OCI-LY1 (cell line): ENCODE measurements at regions not wholly inside any gene's neighbourhood (a gene's known extent, or its start where the extent isn't known, plus 50 kb on each side); places are given as distances from the start of the nearest gene placed in this dataset.

Experiments
- CTCF ChIP-seq: fragments of 200-600 bp; sonication (generic), shearing (Covaris generic); IDR thresholded peaks from 2 replicates; pipeline ENCODE4 v1.5.1; 2017; ENCODE audit warnings: mild to moderate bottlenecking, antibody characterized with exemption, low read length, moderate library complexity, mixed read lengths
- EZH2 ChIP-seq: fragments of 200-600 bp; sonication (generic), shearing (Covaris generic); IDR thresholded peaks from 2 replicates; pipeline ENCODE4 v1.8.0; 2017; ENCODE audit warnings: borderline replicate concordance, mixed run types, mild to moderate bottlenecking, antibody characterized with exemption, low read length, moderate library complexity, mixed read lengths

GRCh38 chr11:22467248-22467647 is 129.1 kb downstream of the SLC17A6 start:
- TF ChIP-seq CTCF, result no peak
- no peak for TF ChIP-seq EZH2
